ENCODE measurements at regions not wholly inside any gene's neighbourhood (a gene's known extent, or its start where the extent isn't known, plus 50 kb on each side); places are given as distances from the start of the nearest gene placed in this dataset.

GRCh38 chr7:145036604-145037405 is 201.0 kb upstream of the TPK1 start:
- CTCF ChIA-PET = interaction anchor here (0.6 kb wide), 1 partner anchor 181 kb away, joined by 3 read pairs; no protein-coding TSS in a partner anchor
- Histone ChIP-seq H3K36me3 (ENCODE audit: control insufficient read depth, insufficient read depth, low read length) (no peaks in the 10 kb centered on the region), H3K56ac (ENCODE audit: extremely low read depth, insufficient read depth, low read length) (no peak overlapping the region), H3K14ac (replicated peaks; ENCODE audit: low read depth, low read length) (no peak overlapping the region), H3K4me2 (ENCODE audit: low read depth, low read length) (no peak overlapping the region), H3K9ac (ENCODE audit: low read depth, low read length) (no peak overlapping the region), H3K18ac (ENCODE audit: low read depth, low read length) (no peak overlapping the region), H3K27me3 (ENCODE audit: control insufficient read depth, insufficient read depth, low read length) (no peaks in the 10 kb centered on the region), H3K9me1 (ENCODE audit: insufficient read depth, low read length) (no peaks in the 10 kb centered on the region), H3K4me1 (ENCODE audit: control insufficient read depth, insufficient read depth, low read length) (no peaks in the 10 kb centered on the region), H2BK20ac (ENCODE audit: low read depth, low read length) (no peak overlapping the region), H4K5ac (ENCODE audit: low read depth, low read length) (no peak overlapping the region), H4K91ac (ENCODE audit: insufficient read depth, low read depth, low read length) (no peak overlapping the region), H2BK15ac (ENCODE audit: low read depth, low read length) (no peak overlapping the region), H2AK5ac (ENCODE audit: low read depth, low read length) (no peak overlapping the region), H2AK9ac (replicated peaks; ENCODE audit: low read depth, low read length, poor library complexity) (no peak overlapping the region), H3K9me3 (ENCODE audit: control insufficient read depth, insufficient read depth, low read length) (peaks cover 3% of the 10 kb centered on the region), H4K8ac (ENCODE audit: low read depth in 2 of 2, low read length in 2 of 2) (no peak overlapping the region), H3K23ac (ENCODE audit: low read depth, low read length) (no peak overlapping the region), H2AFZ (replicated peaks; ENCODE audit: low read length, poor library complexity) (no peak overlapping the region), H3K27ac (ENCODE audit: insufficient read depth, low read length) (no peak overlapping the region), H4K20me1 (ENCODE audit: insufficient read depth, low read length) (no peaks in the 10 kb centered on the region), H3K79me1 (ENCODE audit: low read depth in 1 of 2, low read length in 2 of 2) (no peaks in the 10 kb centered on the region), H3K4me3 (ENCODE audit: insufficient read depth, low read depth, low read length) (no peak overlapping the region), H2BK120ac (ENCODE audit: low read depth, low read length) (no peak overlapping the region), H2BK5ac (ENCODE audit: low read depth, low read length, poor library complexity, severe bottlenecking) (no peak overlapping the region), H3K4ac (ENCODE audit: low read depth, low read length) (no peak overlapping the region)
- no CpG with 5 or more reads among the region's 5 CpGs for WGBS, 2 experiments (ENCODE audit: extremely low coverage in 2 of 2, insufficient read length in 1 of 2)
- POLR2A ChIA-PET (ENCODE audit: unreplicated experiment) = no interaction called here
- TF ChIP-seq FOS (IDR thresholded peaks at IDR 0.05; ENCODE audit: low read depth, low read length) (no peak), CTCF (conservative IDR thresholded peaks at IDR 0.05; ENCODE audit: low read depth, low read length) (peak; percentile 34; the same call in 1 of the 2 replicates), MAFK (IDR thresholded peaks at IDR 0.05; ENCODE audit: low read depth, low read length) (no peak), RFX5 (IDR thresholded peaks at IDR 0.05; ENCODE audit: low read depth, low read length) (no peak), BHLHE40 (IDR thresholded peaks at IDR 0.05; ENCODE audit: low read depth, low read length) (no peak), SMC3 (IDR thresholded peaks at IDR 0.05; ENCODE audit: low read depth, low read length) (0 out of 2 replicates have a peak, but pooled peaks have one; percentile 7), MAZ (IDR thresholded peaks at IDR 0.05; ENCODE audit: borderline replicate concordance, low read depth, low read length) (no peak), POLR2A (IDR thresholded peaks at IDR 0.05; ENCODE audit: low read depth, low read length) (no peak), CEBPB (IDR thresholded peaks at IDR 0.05; ENCODE audit: low read depth, low read length) (no peak), RAD21 (IDR thresholded peaks at IDR 0.05; ENCODE audit: low read length) (no peak), RCOR1 (IDR thresholded peaks at IDR 0.05; ENCODE audit: insufficient replicate concordance, low read length) (no peak), USF2 (IDR thresholded peaks at IDR 0.05; ENCODE audit: low read depth, low read length) (no peak), MXI1 (IDR thresholded peaks at IDR 0.05; ENCODE audit: borderline replicate concordance, low read depth, low read length) (no peak)
- in situ Hi-C loops (cut with MboI; ENCODE audit: low sequenced_read_pairs) = no loop called here
- DNase-seq = peak; percentile 2
- dilution Hi-C loops (cut with HindIII; ENCODE audit: low sequenced_read_pairs, unreplicated experiment) = no loop called here
- ATAC-seq (ENCODE audit: low read depth) = no peak
- intact Hi-C loops (cut with micrococcal nuclease) = no loop called here
- BruUV-seq (replicated peaks) = no TSS peak

Data from IMR-90 (cell line).